ENCODE measurements at regions not wholly inside any gene's neighbourhood (a gene's known extent, or its start where the extent isn't known, plus 50 kb on each side); places are given as distances from the start of the nearest gene placed in this dataset.

GRCh38 chr13:106159295-106160195 lies 375.9 kb downstream of the EFNB2 start (continued):
- TF ChIP-seq CHD7 (IDR thresholded peaks at IDR 0.05; ENCODE audit: insufficient replicate concordance, low read length), result no peak
